Stimulated activated CD4-positive, alpha-beta T cell treated with anti-CD3 and anti-CD28 coated beads, Interleukin-1b, Interleukin-23, amount 100 ng/mL, for 1 hour (primary cell): ENCODE measurements at regions not wholly inside any gene's neighbourhood (a gene's known extent, or its start where the extent isn't known, plus 50 kb on each side); places are given as distances from the start of the nearest gene placed in this dataset.

Experiments used
- DNase-seq, 2 donors: peaks; one replicate each; pipeline ENCODE4 v3.0.0-alpha.2; 2020; ENCODE audit warnings: low read depth in 2 of 2

DNA sequence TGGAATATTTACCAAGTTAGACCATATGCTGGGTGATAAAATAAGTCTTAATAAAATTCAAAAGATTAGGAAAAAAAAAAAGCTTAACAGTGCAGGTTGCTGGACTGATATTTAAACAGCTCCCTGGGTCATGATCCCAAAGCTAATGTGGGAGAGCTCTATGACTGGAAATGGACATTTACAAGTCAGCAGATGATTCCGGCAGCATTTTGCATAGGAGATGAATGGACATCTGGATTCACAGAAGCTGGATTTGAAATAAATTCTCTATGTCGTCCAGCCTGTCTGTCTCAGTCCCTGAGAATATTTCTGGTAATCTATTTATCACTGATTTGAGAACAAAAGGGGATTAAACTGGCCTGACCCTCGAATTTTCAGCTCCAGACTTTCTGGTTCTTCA, 52.3 kb upstream of the KLHL25 start:
- DNase-seq: no peak

DNA sequence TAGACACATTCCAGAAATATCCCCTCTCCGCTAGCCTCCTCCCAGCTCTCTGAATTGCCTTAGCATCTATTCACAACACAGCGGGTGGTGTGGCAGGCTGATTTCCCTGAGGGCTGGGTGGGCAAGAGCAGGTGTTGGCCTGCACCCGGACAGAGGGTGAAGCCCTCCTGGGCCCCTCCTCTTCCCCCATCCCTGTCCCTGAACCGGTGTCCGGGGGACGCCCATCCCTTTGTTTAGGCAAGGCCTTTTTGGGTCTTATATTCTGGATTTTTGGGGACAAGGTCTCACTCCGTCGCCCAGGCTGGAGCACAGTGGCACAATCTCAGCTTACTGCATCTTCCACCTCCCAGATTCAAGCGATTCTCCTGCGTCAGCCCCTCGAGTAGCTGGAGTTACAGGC, 55.2 kb upstream of the KLHL25 start:
- DNase-seq: no peak

DNA sequence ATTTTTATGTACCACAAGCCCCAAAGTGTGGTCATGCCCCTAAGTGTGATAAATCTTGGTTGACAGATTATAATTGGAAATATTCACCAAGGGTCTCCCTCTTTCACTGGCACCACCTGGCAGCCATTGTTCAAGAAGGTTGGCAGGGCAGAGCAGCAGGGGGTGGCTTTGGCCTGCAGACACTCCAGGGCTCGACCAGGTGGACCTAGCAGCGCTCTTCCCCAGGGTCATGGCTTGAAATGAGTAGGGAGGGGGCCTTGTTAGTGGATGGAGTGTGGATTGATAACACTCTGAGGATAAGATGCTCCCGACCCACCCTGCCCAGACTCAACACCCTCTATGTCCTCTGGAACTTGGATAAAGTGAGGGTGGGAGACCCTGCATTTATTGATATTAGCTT, 58.2 kb upstream of the KLHL25 start:
- no peak for DNase-seq

- DNase-seq: peak in 1 of 2 donors; percentile 6
Observed at GRCh38 chr15:85854345-85855097, 59.8 kb upstream of the KLHL25 start.

GRCh38 chr15:85858586-85859375, 64.1 kb upstream of the KLHL25 start:
- peak; percentile 51 to 64 for DNase-seq

- no peak for DNase-seq
Observed at GRCh38 chr15:85859671-85860070, 64.9 kb upstream of the KLHL25 start.

GRCh38 chr15:85860394-85861161, 65.9 kb upstream of the KLHL25 start:
- no peak for DNase-seq

GRCh38 chr15:85865070-85865684, 70.5 kb upstream of the KLHL25 start:
- DNase-seq: no peak

DNA sequence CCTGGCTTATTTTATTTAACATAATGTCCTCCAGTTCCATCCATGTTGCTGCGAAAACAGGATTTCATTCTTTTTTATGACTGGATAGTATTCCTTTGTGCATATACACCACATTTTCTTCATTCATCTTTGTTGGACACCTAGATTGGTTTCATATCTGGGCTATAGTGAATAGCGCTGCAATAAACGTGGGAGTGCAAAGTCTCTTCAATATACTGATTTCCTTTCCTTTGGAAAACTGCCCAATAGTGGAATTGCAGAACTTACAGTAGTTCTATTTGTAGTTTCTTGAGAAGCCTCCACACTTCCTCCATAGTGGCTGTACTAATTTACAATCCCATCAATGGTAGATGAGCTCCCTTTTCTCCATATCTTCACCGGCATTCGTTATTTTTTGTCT, 72.5 kb upstream of the KLHL25 start:
- no peak for DNase-seq

- no peak for DNase-seq
Observed at GRCh38 chr15:85869124-85869523, 74.4 kb upstream of the KLHL25 start.

DNA sequence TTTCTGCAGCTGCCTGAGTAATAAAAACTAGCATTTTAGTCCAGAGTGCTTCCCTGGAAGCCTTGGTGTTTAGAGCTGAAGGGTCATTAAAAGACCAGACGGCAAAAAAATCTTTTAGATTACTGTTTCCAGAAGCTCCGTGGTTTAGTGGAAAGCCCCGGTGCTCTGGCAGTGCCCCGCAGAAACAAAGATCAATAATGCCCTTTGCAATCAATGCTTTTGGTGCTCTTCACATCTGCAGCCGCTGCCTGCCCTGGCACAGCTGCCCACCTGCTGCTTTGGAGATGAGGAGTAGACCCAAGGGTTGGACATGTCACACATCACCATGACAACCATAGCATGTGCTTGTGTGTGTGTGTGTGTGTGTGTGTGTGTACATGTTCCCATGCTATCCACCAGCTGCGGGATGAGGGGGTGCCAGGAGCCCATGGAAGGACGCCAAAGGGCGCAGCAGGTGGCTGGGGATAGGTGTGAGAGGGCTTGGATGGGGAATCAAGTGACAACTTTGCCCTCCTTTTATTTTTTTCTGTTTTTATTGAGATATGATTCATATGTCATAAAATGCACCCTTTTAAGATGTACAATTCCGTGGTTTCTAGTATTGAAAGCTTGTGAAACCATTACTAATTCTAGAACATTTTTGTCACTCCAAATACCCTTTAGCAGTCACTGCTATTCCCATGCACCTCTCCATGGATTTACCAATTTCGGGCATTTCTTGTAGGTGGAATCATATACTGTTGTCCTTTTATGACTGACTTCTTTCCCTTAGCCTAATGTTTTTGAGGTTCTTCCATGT, 75.7 kb upstream of the KLHL25 start:
- no peak for DNase-seq

- DNase-seq: no peak
Observed at GRCh38 chr15:85871545-85871944, 76.8 kb upstream of the KLHL25 start.

GRCh38 chr15:85872125-85872524, 77.4 kb upstream of the KLHL25 start:
- DNase-seq: no peak

DNA sequence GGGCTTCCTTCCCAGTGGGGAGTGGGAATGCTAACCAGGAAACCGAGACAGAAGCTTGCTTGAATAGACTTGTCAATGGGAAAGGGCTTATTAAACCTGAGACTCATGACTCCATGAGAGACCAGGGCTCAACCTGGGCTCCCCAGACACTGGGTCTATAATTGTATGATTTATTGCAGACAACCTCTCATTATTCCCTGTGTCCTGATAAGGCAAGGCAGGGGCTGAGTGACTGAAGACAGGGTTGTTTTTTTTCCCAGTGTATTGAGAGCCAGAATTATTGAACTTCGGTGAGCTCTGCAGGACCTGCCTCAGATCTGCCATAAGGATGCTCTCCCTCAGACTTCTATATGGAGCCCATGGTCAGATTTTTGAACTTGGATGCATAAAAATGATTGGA, 79.5 kb upstream of the KLHL25 start:
- no peak for DNase-seq

GRCh38 chr15:85875756-85876155, 81.0 kb upstream of the KLHL25 start:
- DNase-seq: no peak

DNA sequence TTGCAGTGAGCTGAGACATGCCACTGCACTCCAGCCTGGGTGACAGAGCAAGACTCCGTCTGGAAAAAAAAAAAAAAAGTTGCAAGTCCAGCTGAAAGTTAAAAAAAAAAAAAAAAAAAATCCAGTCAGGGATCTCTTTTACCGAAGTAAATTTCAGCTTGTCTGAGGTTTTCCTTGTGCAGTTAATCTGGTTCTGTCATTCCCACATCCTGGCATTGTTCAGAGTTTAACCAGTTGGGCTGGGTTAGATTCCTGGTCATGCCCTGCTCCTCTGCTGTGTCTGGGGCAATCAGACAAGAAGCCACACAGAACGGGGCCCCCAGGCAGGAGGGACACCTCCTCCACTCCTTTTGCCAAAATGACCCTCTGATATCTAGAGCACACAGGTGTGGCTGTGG, 84.1 kb upstream of the KLHL25 start:
- no peak for DNase-seq

- no peak for DNase-seq
Observed at GRCh38 chr15:85879334-85880163, 84.8 kb upstream of the KLHL25 start.

GRCh38 chr15:85880501-85881190, 85.9 kb upstream of the KLHL25 start:
- DNase-seq: no peak

DNA sequence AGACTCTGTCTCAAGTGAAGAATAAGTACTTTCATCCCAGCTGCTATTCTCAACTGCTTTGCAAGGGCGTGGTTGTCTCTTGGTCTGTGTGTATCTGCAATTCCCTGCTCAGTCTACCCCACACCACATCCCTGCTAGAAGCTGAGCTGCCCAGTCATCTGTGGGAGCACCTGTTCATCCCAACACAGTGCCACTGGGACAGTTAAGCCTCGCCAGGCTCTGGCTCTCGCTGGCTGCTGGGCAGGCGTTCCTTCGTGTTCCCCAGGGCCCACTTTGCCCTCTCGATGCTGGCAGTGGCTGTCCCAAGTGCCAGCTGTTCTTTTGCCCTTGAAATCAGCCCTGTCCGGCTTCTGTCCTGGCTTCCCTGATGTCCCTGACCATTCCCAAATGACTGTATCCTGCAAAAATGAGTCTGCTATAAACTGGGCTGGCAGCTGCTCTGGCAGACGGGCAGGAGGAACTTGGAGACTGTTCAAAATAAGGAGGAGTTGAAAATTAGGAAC, 91.6 kb upstream of the KLHL25 start:
- no peak for DNase-seq
